ENCODE measurements at regions not wholly inside any gene's neighbourhood (a gene's known extent, or its start where the extent isn't known, plus 50 kb on each side); places are given as distances from the start of the nearest gene placed in this dataset.
"Not testable (repeated sequence)": the region's sequence is repeated elsewhere in the genome, so short reads cannot be mapped to it uniquely, and the experiment has no call there.

- TF ChIP-seq, protein P1, sequence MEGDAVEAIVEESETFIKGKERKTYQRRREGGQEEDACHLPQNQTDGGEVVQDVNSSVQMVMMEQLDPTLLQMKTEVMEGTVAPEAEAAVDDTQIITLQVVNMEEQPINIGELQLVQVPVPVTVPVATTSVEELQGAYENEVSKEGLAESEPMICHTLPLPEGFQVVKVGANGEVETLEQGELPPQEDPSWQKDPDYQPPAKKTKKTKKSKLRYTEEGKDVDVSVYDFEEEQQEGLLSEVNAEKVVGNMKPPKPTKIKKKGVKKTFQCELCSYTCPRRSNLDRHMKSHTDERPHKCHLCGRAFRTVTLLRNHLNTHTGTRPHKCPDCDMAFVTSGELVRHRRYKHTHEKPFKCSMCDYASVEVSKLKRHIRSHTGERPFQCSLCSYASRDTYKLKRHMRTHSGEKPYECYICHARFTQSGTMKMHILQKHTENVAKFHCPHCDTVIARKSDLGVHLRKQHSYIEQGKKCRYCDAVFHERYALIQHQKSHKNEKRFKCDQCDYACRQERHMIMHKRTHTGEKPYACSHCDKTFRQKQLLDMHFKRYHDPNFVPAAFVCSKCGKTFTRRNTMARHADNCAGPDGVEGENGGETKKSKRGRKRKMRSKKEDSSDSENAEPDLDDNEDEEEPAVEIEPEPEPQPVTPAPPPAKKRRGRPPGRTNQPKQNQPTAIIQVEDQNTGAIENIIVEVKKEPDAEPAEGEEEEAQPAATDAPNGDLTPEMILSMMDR (IDR thresholded peaks at IDR 0.05; ENCODE audit: low read length) = not testable (repeated sequence)
- TF ChIP-seq EZH2 (optimal IDR thresholded peaks at IDR 0.05; ENCODE audit: low read depth, low read length); EZH2phosphoT487 (IDR thresholded peaks at IDR 0.05; ENCODE audit: low read length): not testable (repeated sequence)
Observed at GRCh38 chr6:771683-772082, 78.7 kb upstream of the EXOC2 start.

Data from MM.1S (cell line).